Astrocyte (in vitro differentiated cells and primary cell): ENCODE measurements at regions not wholly inside any gene's neighbourhood (a gene's known extent, or its start where the extent isn't known, plus 50 kb on each side); places are given as distances from the start of the nearest gene placed in this dataset.
"Not testable (repeated sequence)": the region's sequence is repeated elsewhere in the genome, so short reads cannot be mapped to it uniquely, and the experiment has no call there.

Experiments used
- DNase-seq: peaks from one replicate; pipeline ENCODE4 v3.0.0-alpha.2; 2010; ENCODE audit warnings: low read depth
- FAIRE-seq: peaks from 2 replicates; lab custom pipeline; 2011; peaks lifted over from hg19 to GRCh38; lab: Jason Lieb, UNC
- H2AFZ ChIP-seq: 2 replicates; pipeline ENCODE4 v1.6.0; 2012; ENCODE audit warnings: low read depth, low read length, inconsistent platforms
- H3K27ac ChIP-seq: 2 replicates; pipeline ENCODE4 v1.5.1; 2011; ENCODE audit warnings: low read depth, low read length, inconsistent platforms
- H3K27me3 ChIP-seq: 2 replicates; pipeline ENCODE4 v1.6.0; 2011; ENCODE audit warnings: low read length, inconsistent platforms; ENCODE audit not compliant: insufficient read depth
- H3K36me3 ChIP-seq: 2 replicates; pipeline ENCODE4 v1.5.1; 2011; ENCODE audit warnings: low read length, inconsistent platforms; ENCODE audit not compliant: insufficient read depth
- H3K4me1 ChIP-seq: 2 replicates; pipeline ENCODE4 v1.5.1; 2011; ENCODE audit warnings: low read length, inconsistent platforms; ENCODE audit not compliant: insufficient read depth
- H3K4me2 ChIP-seq: 2 replicates; pipeline ENCODE4 v1.6.0; 2012; ENCODE audit warnings: low read length, inconsistent platforms
- H3K4me3 ChIP-seq: 2 replicates; pipeline ENCODE4 v1.5.1; 2011; ENCODE audit warnings: low read depth, mild to moderate bottlenecking, low read length, inconsistent platforms; ENCODE audit not compliant: insufficient read depth
- H3K79me2 ChIP-seq: 2 replicates; pipeline ENCODE4 v1.6.0; 2012; ENCODE audit warnings: mild to moderate bottlenecking, low read length, inconsistent platforms; ENCODE audit not compliant: insufficient read depth
- H3K9ac ChIP-seq: 2 replicates; pipeline ENCODE4 v1.6.0; 2012; ENCODE audit warnings: mild to moderate bottlenecking, low read length, inconsistent platforms
- H3K9me3 ChIP-seq: 2 replicates; pipeline ENCODE4 v1.5.1; 2012; ENCODE audit warnings: low read depth, mild to moderate bottlenecking, low read length, inconsistent platforms; ENCODE audit not compliant: insufficient read depth
- H4K20me1 ChIP-seq: 2 replicates; pipeline ENCODE4 v1.6.0; 2012; ENCODE audit warnings: low read length, inconsistent platforms; ENCODE audit not compliant: insufficient read depth
- H3K27ac Mint-ChIP-seq: one replicate; pipeline ENCODE4 v1.8.0; 2021; ENCODE audit warnings: mild to moderate bottlenecking, mixed read lengths; ENCODE audit not compliant: unreplicated experiment
- H3K27me3 Mint-ChIP-seq: one replicate; pipeline ENCODE4 v1.8.0; 2021; ENCODE audit warnings: low read depth, mixed read lengths; ENCODE audit not compliant: unreplicated experiment
- H3K36me3 Mint-ChIP-seq: one replicate; pipeline ENCODE4 v1.8.0; 2021; ENCODE audit warnings: low read depth, mixed read lengths; ENCODE audit not compliant: unreplicated experiment
- H3K4me1 Mint-ChIP-seq: one replicate; pipeline ENCODE4 v1.8.0; 2021; ENCODE audit warnings: low read depth, mixed read lengths; ENCODE audit not compliant: unreplicated experiment
- H3K4me3 Mint-ChIP-seq: one replicate; pipeline ENCODE4 v1.8.0; 2021; ENCODE audit warnings: mild to moderate bottlenecking, moderate library complexity, mixed read lengths; ENCODE audit not compliant: unreplicated experiment
- H3K9me3 Mint-ChIP-seq: one replicate; pipeline ENCODE4 v1.8.0; 2021; ENCODE audit warnings: mild to moderate bottlenecking, mixed read lengths; ENCODE audit not compliant: unreplicated experiment

GRCh38 chr4:118447397-118447796 is 94.6 kb upstream of the PRSS12 start:
- not testable (repeated sequence) for H3K4me3 Mint-ChIP-seq, H2AFZ ChIP-seq, H3K9me3 ChIP-seq, H3K4me3 ChIP-seq, H4K20me1 ChIP-seq, H3K36me3 ChIP-seq, DNase-seq, H3K79me2 ChIP-seq, H3K4me1 Mint-ChIP-seq, H3K4me1 ChIP-seq, H3K27ac Mint-ChIP-seq, H3K27me3 Mint-ChIP-seq, H3K9me3 Mint-ChIP-seq, H3K27me3 ChIP-seq, H3K27ac ChIP-seq, H3K36me3 Mint-ChIP-seq, H3K9ac ChIP-seq, H3K4me2 ChIP-seq, FAIRE-seq

GRCh38 chr4:118454857-118455256 is 102.1 kb upstream of the PRSS12 start:
- H4K20me1 ChIP-seq, H3K9ac ChIP-seq, H3K27ac ChIP-seq, H3K4me1 ChIP-seq, H3K4me3 Mint-ChIP-seq, H3K27ac Mint-ChIP-seq, H3K9me3 Mint-ChIP-seq, H3K4me2 ChIP-seq, H2AFZ ChIP-seq, H3K4me3 ChIP-seq, DNase-seq, H3K4me1 Mint-ChIP-seq, H3K27me3 ChIP-seq, H3K27me3 Mint-ChIP-seq, H3K79me2 ChIP-seq, H3K36me3 Mint-ChIP-seq, H3K36me3 ChIP-seq, H3K9me3 ChIP-seq, FAIRE-seq: not testable (repeated sequence)

GRCh38 chr4:118461435-118461834 is 108.6 kb upstream of the PRSS12 start:
- peak; percentile 7 for DNase-seq
- not testable (repeated sequence) for H3K4me1 Mint-ChIP-seq, H3K4me3 Mint-ChIP-seq, H3K4me1 ChIP-seq, H3K9me3 ChIP-seq, H3K4me2 ChIP-seq, H4K20me1 ChIP-seq, H2AFZ ChIP-seq, H3K36me3 Mint-ChIP-seq, H3K36me3 ChIP-seq, FAIRE-seq, H3K27ac ChIP-seq, H3K4me3 ChIP-seq, H3K9ac ChIP-seq, H3K79me2 ChIP-seq, H3K27ac Mint-ChIP-seq, H3K27me3 ChIP-seq, H3K27me3 Mint-ChIP-seq, H3K9me3 Mint-ChIP-seq

GRCh38 chr4:118465831-118466230 is 113.0 kb upstream of the PRSS12 start:
- not testable (repeated sequence) for DNase-seq, H3K4me3 Mint-ChIP-seq, H3K27me3 Mint-ChIP-seq

GRCh38 chr4:118474001-118474626 is 121.3 kb upstream of the PRSS12 start:
- peak; percentile 41 for DNase-seq
- H3K9me3 Mint-ChIP-seq, H3K4me1 ChIP-seq, H3K4me2 ChIP-seq, H3K36me3 ChIP-seq, H3K27me3 ChIP-seq, H3K27me3 Mint-ChIP-seq, H2AFZ ChIP-seq, H3K4me1 Mint-ChIP-seq, H3K9ac ChIP-seq, H3K27ac ChIP-seq, H3K4me3 ChIP-seq, H3K27ac Mint-ChIP-seq, H3K79me2 ChIP-seq, H4K20me1 ChIP-seq, H3K36me3 Mint-ChIP-seq, H3K4me3 Mint-ChIP-seq, H3K9me3 ChIP-seq: not testable (repeated sequence)
- peak; percentile 100 for FAIRE-seq

More at GRCh38 chr4:118465831-118466230, 113.0 kb upstream of the PRSS12 start:
- not testable (repeated sequence) for H3K4me2 ChIP-seq, H3K36me3 Mint-ChIP-seq, H3K36me3 ChIP-seq, H3K9me3 Mint-ChIP-seq, H4K20me1 ChIP-seq, H3K27ac ChIP-seq, FAIRE-seq, H3K79me2 ChIP-seq, H3K9me3 ChIP-seq, H3K4me3 ChIP-seq, H3K27me3 ChIP-seq, H2AFZ ChIP-seq, H3K9ac ChIP-seq, H3K27ac Mint-ChIP-seq, H3K4me1 Mint-ChIP-seq, H3K4me1 ChIP-seq

GRCh38 chr4:118474771-118475170 is 122.0 kb upstream of the PRSS12 start:
- H3K4me3 Mint-ChIP-seq, H3K9ac ChIP-seq, H3K9me3 Mint-ChIP-seq, H3K27ac Mint-ChIP-seq, H3K27me3 ChIP-seq, H4K20me1 ChIP-seq, H2AFZ ChIP-seq, H3K36me3 Mint-ChIP-seq, H3K36me3 ChIP-seq, H3K9me3 ChIP-seq, H3K4me1 ChIP-seq, H3K4me3 ChIP-seq, H3K79me2 ChIP-seq, H3K27me3 Mint-ChIP-seq, FAIRE-seq, H3K4me1 Mint-ChIP-seq, H3K27ac ChIP-seq, H3K4me2 ChIP-seq: not testable (repeated sequence)
- peak; percentile 12 for DNase-seq
